ENCODE measurements at regions not wholly inside any gene's neighbourhood (a gene's known extent, or its start where the extent isn't known, plus 50 kb on each side); places are given as distances from the start of the nearest gene placed in this dataset.

GRCh38 chr2:209298601-209299000 is 125.2 kb upstream of the MAP2 start:
- TF ChIP-seq POLR2AphosphoS5 (IDR thresholded peaks at IDR 0.05; ENCODE audit: low read depth, low read length) (no peak), FOXP2 (optimal IDR thresholded peaks at IDR 0.05; ENCODE audit: borderline replicate concordance, extremely low read depth, extremely low read length, insufficient read depth) (no peak), SIN3A (IDR thresholded peaks at IDR 0.05; ENCODE audit: borderline replicate concordance, insufficient read depth, low read length) (no peak), TAF1 (IDR thresholded peaks at IDR 0.05; ENCODE audit: borderline replicate concordance, insufficient read depth, low read length) (no peak)

DNA sequence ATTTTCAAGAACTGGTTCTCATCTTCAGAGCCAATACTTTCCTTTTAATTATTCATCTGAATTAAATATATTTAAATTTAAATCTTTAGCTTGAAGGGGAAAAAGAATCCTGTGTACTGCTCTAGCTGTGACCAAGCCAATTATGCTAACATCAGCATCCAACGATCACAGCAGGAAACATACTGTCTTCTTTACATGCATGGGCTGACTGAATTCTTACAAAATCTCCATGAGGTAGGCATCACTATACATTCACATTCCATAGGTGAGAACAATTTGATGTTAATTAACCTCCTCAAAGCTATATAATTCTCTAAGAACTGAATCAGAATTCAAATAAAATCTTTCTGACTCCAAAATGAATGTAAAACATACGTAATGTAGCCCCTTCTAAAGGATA is 118.8 kb upstream of the MAP2 start:
- TF ChIP-seq, protein P1, sequence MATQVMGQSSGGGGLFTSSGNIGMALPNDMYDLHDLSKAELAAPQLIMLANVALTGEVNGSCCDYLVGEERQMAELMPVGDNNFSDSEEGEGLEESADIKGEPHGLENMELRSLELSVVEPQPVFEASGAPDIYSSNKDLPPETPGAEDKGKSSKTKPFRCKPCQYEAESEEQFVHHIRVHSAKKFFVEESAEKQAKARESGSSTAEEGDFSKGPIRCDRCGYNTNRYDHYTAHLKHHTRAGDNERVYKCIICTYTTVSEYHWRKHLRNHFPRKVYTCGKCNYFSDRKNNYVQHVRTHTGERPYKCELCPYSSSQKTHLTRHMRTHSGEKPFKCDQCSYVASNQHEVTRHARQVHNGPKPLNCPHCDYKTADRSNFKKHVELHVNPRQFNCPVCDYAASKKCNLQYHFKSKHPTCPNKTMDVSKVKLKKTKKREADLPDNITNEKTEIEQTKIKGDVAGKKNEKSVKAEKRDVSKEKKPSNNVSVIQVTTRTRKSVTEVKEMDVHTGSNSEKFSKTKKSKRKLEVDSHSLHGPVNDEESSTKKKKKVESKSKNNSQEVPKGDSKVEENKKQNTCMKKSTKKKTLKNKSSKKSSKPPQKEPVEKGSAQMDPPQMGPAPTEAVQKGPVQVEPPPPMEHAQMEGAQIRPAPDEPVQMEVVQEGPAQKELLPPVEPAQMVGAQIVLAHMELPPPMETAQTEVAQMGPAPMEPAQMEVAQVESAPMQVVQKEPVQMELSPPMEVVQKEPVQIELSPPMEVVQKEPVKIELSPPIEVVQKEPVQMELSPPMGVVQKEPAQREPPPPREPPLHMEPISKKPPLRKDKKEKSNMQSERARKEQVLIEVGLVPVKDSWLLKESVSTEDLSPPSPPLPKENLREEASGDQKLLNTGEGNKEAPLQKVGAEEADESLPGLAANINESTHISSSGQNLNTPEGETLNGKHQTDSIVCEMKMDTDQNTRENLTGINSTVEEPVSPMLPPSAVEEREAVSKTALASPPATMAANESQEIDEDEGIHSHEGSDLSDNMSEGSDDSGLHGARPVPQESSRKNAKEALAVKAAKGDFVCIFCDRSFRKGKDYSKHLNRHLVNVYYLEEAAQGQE (IDR thresholded peaks at IDR 0.05; ENCODE audit: insufficient read depth in 1 of 2, low read depth in 2 of 2, low read length in 2 of 2): no peak
- TF ChIP-seq SIN3A (IDR thresholded peaks at IDR 0.05; ENCODE audit: borderline replicate concordance, insufficient read depth, low read length) (no peak), FOXP2 (optimal IDR thresholded peaks at IDR 0.05; ENCODE audit: borderline replicate concordance, extremely low read depth, extremely low read length, insufficient read depth) (no peak), TAF1 (IDR thresholded peaks at IDR 0.05; ENCODE audit: borderline replicate concordance, insufficient read depth, low read length) (no peak), POLR2AphosphoS5 (IDR thresholded peaks at IDR 0.05; ENCODE audit: low read depth, low read length) (no peak)

DNA sequence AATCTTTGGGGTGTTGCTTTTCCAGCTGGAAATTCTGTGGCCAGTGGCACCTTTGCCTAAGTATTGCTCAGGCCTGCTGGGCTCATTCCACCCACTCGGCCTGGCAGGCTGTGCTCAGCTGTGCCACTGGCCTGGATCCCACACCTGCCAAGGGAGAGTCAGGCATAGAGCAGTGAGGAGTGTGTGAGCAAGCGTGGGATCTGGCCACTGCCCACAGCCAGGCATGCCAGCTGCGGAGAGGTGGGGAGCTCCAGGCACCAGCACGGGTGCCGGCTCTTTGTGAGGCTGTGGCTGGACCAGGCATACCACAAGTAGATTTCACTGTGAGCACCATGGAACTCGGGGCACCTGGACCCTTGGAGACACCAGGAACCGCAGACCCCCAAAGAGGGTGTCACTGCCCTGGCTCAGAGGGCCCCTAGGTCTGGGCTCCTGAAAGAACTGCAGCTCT is 118.1 kb upstream of the MAP2 start:
- TF ChIP-seq SIN3A (IDR thresholded peaks at IDR 0.05; ENCODE audit: borderline replicate concordance, insufficient read depth, low read length) (no peak), FOXP2 (optimal IDR thresholded peaks at IDR 0.05; ENCODE audit: borderline replicate concordance, extremely low read depth, extremely low read length, insufficient read depth) (no peak), POLR2AphosphoS5 (IDR thresholded peaks at IDR 0.05; ENCODE audit: low read depth, low read length) (no peak), TAF1 (IDR thresholded peaks at IDR 0.05; ENCODE audit: borderline replicate concordance, insufficient read depth, low read length) (no peak)
- TF ChIP-seq, protein P1 (IDR thresholded peaks at IDR 0.05; ENCODE audit: insufficient read depth in 1 of 2, low read depth in 2 of 2, low read length in 2 of 2): no peak

DNA sequence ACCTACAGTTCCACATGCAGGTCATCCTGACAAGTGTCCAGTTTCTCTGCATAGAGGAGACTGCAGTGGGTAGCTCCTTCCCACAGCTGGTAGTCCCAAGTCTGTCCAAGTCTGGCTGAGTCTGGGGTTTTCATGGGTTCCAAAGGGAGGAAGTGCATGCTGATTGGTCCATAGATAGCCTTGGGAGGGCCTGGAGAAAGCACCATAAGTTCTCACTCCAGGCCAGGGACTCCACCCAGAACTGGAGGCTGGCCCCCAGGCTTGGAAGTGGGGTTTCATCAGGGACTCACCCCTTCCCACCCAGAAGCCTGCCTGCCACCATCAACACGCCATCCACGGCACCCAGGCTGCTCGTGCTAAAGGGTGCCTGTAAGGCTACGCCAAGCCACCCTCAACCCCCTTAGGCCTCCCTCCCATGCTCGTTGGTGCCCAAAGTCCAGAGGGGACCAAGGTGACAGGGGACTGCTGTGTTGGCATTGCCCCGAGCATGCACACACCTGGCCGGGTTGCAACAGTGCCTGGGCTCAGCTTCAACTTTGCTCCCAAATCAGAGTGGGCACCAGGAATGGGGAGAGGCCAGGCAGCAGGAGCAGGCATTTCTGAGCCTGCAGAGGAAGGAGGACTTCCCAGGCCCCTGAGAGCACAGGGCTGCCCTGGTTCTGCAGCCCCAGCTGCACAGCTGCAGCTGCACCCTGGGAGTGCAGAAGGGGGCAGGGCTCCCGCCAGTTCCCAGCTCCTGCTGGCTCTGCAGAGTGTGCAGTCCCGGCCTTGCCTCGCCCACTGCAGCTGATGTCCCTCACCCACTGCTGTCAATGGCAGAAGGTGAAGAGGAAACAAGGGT is 116.5 kb upstream of the MAP2 start:
- TF ChIP-seq FOXP2 (optimal IDR thresholded peaks at IDR 0.05; ENCODE audit: borderline replicate concordance, extremely low read depth, extremely low read length, insufficient read depth) (no peak), POLR2AphosphoS5 (IDR thresholded peaks at IDR 0.05; ENCODE audit: low read depth, low read length) (no peak), SIN3A (IDR thresholded peaks at IDR 0.05; ENCODE audit: borderline replicate concordance, insufficient read depth, low read length) (no peak), TAF1 (IDR thresholded peaks at IDR 0.05; ENCODE audit: borderline replicate concordance, insufficient read depth, low read length) (no peak)
- TF ChIP-seq, protein P1 (IDR thresholded peaks at IDR 0.05; ENCODE audit: insufficient read depth in 1 of 2, low read depth in 2 of 2, low read length in 2 of 2): no peak

GRCh38 chr2:209308415-209308814 is 115.4 kb upstream of the MAP2 start:
- TF ChIP-seq TAF1 (IDR thresholded peaks at IDR 0.05; ENCODE audit: borderline replicate concordance, insufficient read depth, low read length) (no peak), SIN3A (IDR thresholded peaks at IDR 0.05; ENCODE audit: borderline replicate concordance, insufficient read depth, low read length) (no peak), FOXP2 (optimal IDR thresholded peaks at IDR 0.05; ENCODE audit: borderline replicate concordance, extremely low read depth, extremely low read length, insufficient read depth) (no peak), POLR2AphosphoS5 (IDR thresholded peaks at IDR 0.05; ENCODE audit: low read depth, low read length) (no peak)
- TF ChIP-seq, protein P1 (IDR thresholded peaks at IDR 0.05; ENCODE audit: insufficient read depth in 1 of 2, low read depth in 2 of 2, low read length in 2 of 2): no peak

All from PFSK-1 (cell line).